ENCODE measurements at regions not wholly inside any gene's neighbourhood (a gene's known extent, or its start where the extent isn't known, plus 50 kb on each side); places are given as distances from the start of the nearest gene placed in this dataset.

DNA sequence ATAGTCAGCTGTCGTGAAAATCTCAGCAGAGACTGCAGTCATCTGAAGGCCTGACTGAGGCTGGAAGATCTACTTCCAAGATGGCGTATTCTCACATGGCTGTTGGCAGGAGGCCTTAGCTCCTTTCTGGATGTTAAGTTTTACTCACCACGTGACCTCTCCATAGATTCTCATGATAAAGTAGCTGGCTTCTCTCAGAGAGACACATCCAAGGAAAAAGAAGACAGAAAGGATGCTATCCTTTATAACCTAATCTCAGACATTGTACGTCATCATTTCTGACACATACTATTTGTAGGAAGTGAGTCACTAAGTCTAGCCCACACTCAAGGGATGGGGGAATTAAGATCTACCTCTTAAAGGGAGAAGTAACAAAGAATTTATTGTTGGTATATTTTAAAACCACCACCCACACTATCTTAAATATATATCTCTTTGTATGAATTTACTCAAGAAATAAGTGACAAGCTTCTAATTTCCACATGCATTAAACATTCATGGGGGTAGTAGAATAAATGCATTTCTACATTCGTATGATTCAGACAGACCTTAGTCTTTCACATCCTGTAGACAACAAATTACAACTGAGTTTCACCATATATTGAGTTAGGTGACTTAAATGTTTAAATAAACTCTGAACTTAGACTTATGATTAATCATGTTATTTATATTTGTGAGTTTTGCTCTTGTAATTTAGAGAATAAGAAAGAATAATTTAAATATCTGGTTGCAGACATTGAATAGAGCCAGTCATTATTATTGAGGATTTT, 411.0 kb downstream of the LRIG3 start:
- TF ChIP-seq, protein P1, sequence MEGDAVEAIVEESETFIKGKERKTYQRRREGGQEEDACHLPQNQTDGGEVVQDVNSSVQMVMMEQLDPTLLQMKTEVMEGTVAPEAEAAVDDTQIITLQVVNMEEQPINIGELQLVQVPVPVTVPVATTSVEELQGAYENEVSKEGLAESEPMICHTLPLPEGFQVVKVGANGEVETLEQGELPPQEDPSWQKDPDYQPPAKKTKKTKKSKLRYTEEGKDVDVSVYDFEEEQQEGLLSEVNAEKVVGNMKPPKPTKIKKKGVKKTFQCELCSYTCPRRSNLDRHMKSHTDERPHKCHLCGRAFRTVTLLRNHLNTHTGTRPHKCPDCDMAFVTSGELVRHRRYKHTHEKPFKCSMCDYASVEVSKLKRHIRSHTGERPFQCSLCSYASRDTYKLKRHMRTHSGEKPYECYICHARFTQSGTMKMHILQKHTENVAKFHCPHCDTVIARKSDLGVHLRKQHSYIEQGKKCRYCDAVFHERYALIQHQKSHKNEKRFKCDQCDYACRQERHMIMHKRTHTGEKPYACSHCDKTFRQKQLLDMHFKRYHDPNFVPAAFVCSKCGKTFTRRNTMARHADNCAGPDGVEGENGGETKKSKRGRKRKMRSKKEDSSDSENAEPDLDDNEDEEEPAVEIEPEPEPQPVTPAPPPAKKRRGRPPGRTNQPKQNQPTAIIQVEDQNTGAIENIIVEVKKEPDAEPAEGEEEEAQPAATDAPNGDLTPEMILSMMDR (IDR thresholded peaks at IDR 0.05 in 2 of 3, conservative IDR thresholded peaks at IDR 0.05 in 1 of 3; ENCODE audit: borderline replicate concordance in 1 of 3, insufficient read depth in 1 of 3, low read depth in 2 of 3, low read length in 2 of 3), result no peak
- TF ChIP-seq POLR2A (IDR thresholded peaks at IDR 0.05; ENCODE audit: borderline replicate concordance, extremely low read depth, insufficient read depth, insufficient read length), result no peak
- TF ChIP-seq POLR2AphosphoS5 (IDR thresholded peaks at IDR 0.05; ENCODE audit: low read depth, low read length), result no peak
- no peak for TF ChIP-seq EZH2 (IDR thresholded peaks at IDR 0.05)
- TF ChIP-seq, protein P2, sequence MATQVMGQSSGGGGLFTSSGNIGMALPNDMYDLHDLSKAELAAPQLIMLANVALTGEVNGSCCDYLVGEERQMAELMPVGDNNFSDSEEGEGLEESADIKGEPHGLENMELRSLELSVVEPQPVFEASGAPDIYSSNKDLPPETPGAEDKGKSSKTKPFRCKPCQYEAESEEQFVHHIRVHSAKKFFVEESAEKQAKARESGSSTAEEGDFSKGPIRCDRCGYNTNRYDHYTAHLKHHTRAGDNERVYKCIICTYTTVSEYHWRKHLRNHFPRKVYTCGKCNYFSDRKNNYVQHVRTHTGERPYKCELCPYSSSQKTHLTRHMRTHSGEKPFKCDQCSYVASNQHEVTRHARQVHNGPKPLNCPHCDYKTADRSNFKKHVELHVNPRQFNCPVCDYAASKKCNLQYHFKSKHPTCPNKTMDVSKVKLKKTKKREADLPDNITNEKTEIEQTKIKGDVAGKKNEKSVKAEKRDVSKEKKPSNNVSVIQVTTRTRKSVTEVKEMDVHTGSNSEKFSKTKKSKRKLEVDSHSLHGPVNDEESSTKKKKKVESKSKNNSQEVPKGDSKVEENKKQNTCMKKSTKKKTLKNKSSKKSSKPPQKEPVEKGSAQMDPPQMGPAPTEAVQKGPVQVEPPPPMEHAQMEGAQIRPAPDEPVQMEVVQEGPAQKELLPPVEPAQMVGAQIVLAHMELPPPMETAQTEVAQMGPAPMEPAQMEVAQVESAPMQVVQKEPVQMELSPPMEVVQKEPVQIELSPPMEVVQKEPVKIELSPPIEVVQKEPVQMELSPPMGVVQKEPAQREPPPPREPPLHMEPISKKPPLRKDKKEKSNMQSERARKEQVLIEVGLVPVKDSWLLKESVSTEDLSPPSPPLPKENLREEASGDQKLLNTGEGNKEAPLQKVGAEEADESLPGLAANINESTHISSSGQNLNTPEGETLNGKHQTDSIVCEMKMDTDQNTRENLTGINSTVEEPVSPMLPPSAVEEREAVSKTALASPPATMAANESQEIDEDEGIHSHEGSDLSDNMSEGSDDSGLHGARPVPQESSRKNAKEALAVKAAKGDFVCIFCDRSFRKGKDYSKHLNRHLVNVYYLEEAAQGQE (IDR thresholded peaks at IDR 0.05; ENCODE audit: low read depth), result no peak
- no peak for TF ChIP-seq EZH2phosphoT487 (IDR thresholded peaks at IDR 0.05; ENCODE audit: borderline replicate concordance)
- TF ChIP-seq, protein P3, sequence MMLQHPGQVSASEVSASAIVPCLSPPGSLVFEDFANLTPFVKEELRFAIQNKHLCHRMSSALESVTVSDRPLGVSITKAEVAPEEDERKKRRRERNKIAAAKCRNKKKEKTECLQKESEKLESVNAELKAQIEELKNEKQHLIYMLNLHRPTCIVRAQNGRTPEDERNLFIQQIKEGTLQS (IDR thresholded peaks at IDR 0.05), result no peak
- TF ChIP-seq SRF (IDR thresholded peaks at IDR 0.05; ENCODE audit: low read depth), result no peak
